GM19372 (cell line): ENCODE measurements at regions not wholly inside any gene's neighbourhood (a gene's known extent, or its start where the extent isn't known, plus 50 kb on each side); places are given as distances from the start of the nearest gene placed in this dataset.
"Not testable (repeated sequence)": the region's sequence is repeated elsewhere in the genome, so short reads cannot be mapped to it uniquely, and the experiment has no call there.

ENCODE experiments used
- ATAC-seq: cut with Tn5 transposase; IDR thresholded peaks from one replicate; pipeline ENCODE4 v1.9.1; 2021; ENCODE audit warnings: mild to moderate bottlenecking, low read depth, moderate library complexity; ENCODE audit not compliant: unreplicated experiment

GRCh38 chr4:184962125-184962638 is 56.1 kb upstream of the HELT start:
- no peak for ATAC-seq

GRCh38 chr4:184965230-184966050 is 52.9 kb upstream of the HELT start:
- not testable (repeated sequence) for ATAC-seq

GRCh38 chr4:184966051-184966691 is 52.1 kb upstream of the HELT start:
- ATAC-seq = not testable (repeated sequence)

GRCh38 chr4:184967699-184968098 is 50.6 kb upstream of the HELT start:
- ATAC-seq = not testable (repeated sequence)

GRCh38 chr4:184968366-184968765 is 49.9 kb upstream of the HELT start:
- ATAC-seq = no peak
